Rectal smooth muscle tissue (tissue), 1 donor: ENCODE measurements at regions not wholly inside any gene's neighbourhood (a gene's known extent, or its start where the extent isn't known, plus 50 kb on each side); places are given as distances from the start of the nearest gene placed in this dataset.
"Not testable (repeated sequence)": the region's sequence is repeated elsewhere in the genome, so short reads cannot be mapped to it uniquely, and the experiment has no call there.

Experiments used
- H3K27ac ChIP-seq: one replicate; pipeline ENCODE4 v1.7.0; 2013; ENCODE audit warnings: low read depth, low read length, inconsistent platforms
- H3K27me3 ChIP-seq: one replicate; pipeline ENCODE4 v1.7.0; 2013; ENCODE audit warnings: low read length; ENCODE audit not compliant: control insufficient read depth, insufficient read depth
- H3K36me3 ChIP-seq: one replicate; pipeline ENCODE4 v1.7.0; 2013; ENCODE audit warnings: low read length; ENCODE audit not compliant: control insufficient read depth, insufficient read depth
- H3K4me1 ChIP-seq: one replicate; pipeline ENCODE4 v1.7.0; 2013; ENCODE audit warnings: low read length; ENCODE audit not compliant: control insufficient read depth, insufficient read depth
- H3K4me3 ChIP-seq: one replicate; pipeline ENCODE4 v1.7.0; 2013; ENCODE audit warnings: low read length
- H3K9ac ChIP-seq: one replicate; pipeline ENCODE4 v1.7.0; 2013; ENCODE audit warnings: low read length

GRCh38 chr2:44051593-44052347 lies 56.0 kb upstream of the LRPPRC start:
- no peaks in the 10 kb centered on the region for H3K27me3 ChIP-seq
- H3K36me3 ChIP-seq: no peaks in the 10 kb centered on the region
- H3K4me1 ChIP-seq: no peaks in the 10 kb centered on the region
- no peak overlapping the region for H3K27ac ChIP-seq
- no peak overlapping the region for H3K4me3 ChIP-seq
- no peak overlapping the region for H3K9ac ChIP-seq

GRCh38 chr2:44052584-44052983 lies 56.8 kb upstream of the LRPPRC start:
- H3K4me1 ChIP-seq: no peaks in the 10 kb centered on the region
- H3K36me3 ChIP-seq: no peaks in the 10 kb centered on the region
- H3K9ac ChIP-seq: no peak overlapping the region
- no peaks in the 10 kb centered on the region for H3K27me3 ChIP-seq
- no peak overlapping the region for H3K27ac ChIP-seq
- no peak overlapping the region for H3K4me3 ChIP-seq

GRCh38 chr2:44053052-44053451 lies 57.3 kb upstream of the LRPPRC start:
- H3K27ac ChIP-seq: no peak overlapping the region

GRCh38 chr2:44053456-44053855 lies 57.7 kb upstream of the LRPPRC start:
- no peaks in the 10 kb centered on the region for H3K27me3 ChIP-seq
- H3K4me3 ChIP-seq: no peak overlapping the region
- no peak overlapping the region for H3K27ac ChIP-seq

More at GRCh38 chr2:44053052-44053451, 57.3 kb upstream of the LRPPRC start:
- Histone ChIP-seq H3K4me1 (no peaks in the 10 kb centered on the region), H3K36me3 (no peaks in the 10 kb centered on the region), H3K4me3 (no peak overlapping the region), H3K27me3 (no peaks in the 10 kb centered on the region), H3K9ac (no peak overlapping the region)

GRCh38 chr2:44055229-44055628 lies 59.4 kb upstream of the LRPPRC start:
- no peak overlapping the region for H3K27ac ChIP-seq
- no peaks in the 10 kb centered on the region for H3K27me3 ChIP-seq
- no peak overlapping the region for H3K9ac ChIP-seq
- no peaks in the 10 kb centered on the region for H3K4me1 ChIP-seq
- no peak overlapping the region for H3K4me3 ChIP-seq
- no peaks in the 10 kb centered on the region for H3K36me3 ChIP-seq

More at GRCh38 chr2:44053456-44053855, 57.7 kb upstream of the LRPPRC start:
- Histone ChIP-seq H3K9ac (no peak overlapping the region), H3K4me1 (no peaks in the 10 kb centered on the region), H3K36me3 (no peaks in the 10 kb centered on the region)

GRCh38 chr2:44055664-44056063 lies 59.9 kb upstream of the LRPPRC start:
- no peak overlapping the region for H3K4me3 ChIP-seq
- H3K27me3 ChIP-seq: no peaks in the 10 kb centered on the region
- no peak overlapping the region for H3K27ac ChIP-seq
- H3K9ac ChIP-seq: no peak overlapping the region
- no peaks in the 10 kb centered on the region for H3K4me1 ChIP-seq
- H3K36me3 ChIP-seq: no peaks in the 10 kb centered on the region

- Histone ChIP-seq H3K9ac (no peak overlapping the region), H3K4me3 (no peak overlapping the region), H3K4me1 (no peaks in the 10 kb centered on the region), H3K27me3 (no peaks in the 10 kb centered on the region), H3K36me3 (no peaks in the 10 kb centered on the region), H3K27ac (no peak overlapping the region)
Observed at GRCh38 chr2:44056947-44057346, 61.2 kb upstream of the LRPPRC start.

GRCh38 chr2:44060286-44060685 lies 64.5 kb upstream of the LRPPRC start:
- not testable (repeated sequence) for H3K27me3 ChIP-seq, H3K36me3 ChIP-seq, H3K4me1 ChIP-seq, H3K9ac ChIP-seq, H3K4me3 ChIP-seq, H3K27ac ChIP-seq

GRCh38 chr2:44060990-44061389 lies 65.2 kb upstream of the LRPPRC start:
- H3K27ac ChIP-seq: no peak overlapping the region
- no peaks in the 10 kb centered on the region for H3K27me3 ChIP-seq
- no peaks in the 10 kb centered on the region for H3K36me3 ChIP-seq
- no peak overlapping the region for H3K4me3 ChIP-seq
- H3K9ac ChIP-seq: no peak overlapping the region
- no peaks in the 10 kb centered on the region for H3K4me1 ChIP-seq

GRCh38 chr2:44061469-44061868 lies 65.7 kb upstream of the LRPPRC start:
- H3K9ac ChIP-seq: no peak overlapping the region

GRCh38 chr2:44061876-44062275 lies 66.1 kb upstream of the LRPPRC start:
- Histone ChIP-seq H3K9ac (no peak overlapping the region), H3K4me3 (no peak overlapping the region), H3K36me3 (no peaks in the 10 kb centered on the region), H3K27me3 (no peaks in the 10 kb centered on the region), H3K4me1 (no peaks in the 10 kb centered on the region), H3K27ac (no peak overlapping the region)

More at GRCh38 chr2:44061469-44061868, 65.7 kb upstream of the LRPPRC start:
- Histone ChIP-seq H3K36me3 (no peaks in the 10 kb centered on the region), H3K27me3 (no peaks in the 10 kb centered on the region), H3K4me3 (no peak overlapping the region), H3K4me1 (no peaks in the 10 kb centered on the region), H3K27ac (no peak overlapping the region)

- no peaks in the 10 kb centered on the region for H3K36me3 ChIP-seq
- H3K27me3 ChIP-seq: no peaks in the 10 kb centered on the region
- no peak overlapping the region for H3K4me3 ChIP-seq
- H3K4me1 ChIP-seq: no peaks in the 10 kb centered on the region
- H3K9ac ChIP-seq: no peak overlapping the region
- no peak overlapping the region for H3K27ac ChIP-seq
Observed at GRCh38 chr2:44063033-44063432, 67.2 kb upstream of the LRPPRC start.

GRCh38 chr2:44064281-44064680 lies 68.5 kb upstream of the LRPPRC start:
- not testable (repeated sequence) for H3K36me3 ChIP-seq, H3K27ac ChIP-seq, H3K4me1 ChIP-seq, H3K9ac ChIP-seq, H3K4me3 ChIP-seq, H3K27me3 ChIP-seq
